SK-N-SH (cell line): ENCODE measurements at regions not wholly inside any gene's neighbourhood (a gene's known extent, or its start where the extent isn't known, plus 50 kb on each side); places are given as distances from the start of the nearest gene placed in this dataset.

ENCODE experiments used
- CTCF ChIA-PET: fragments of 300-600, 350-600 bp; formaldehyde crosslinking; extraction: SDS; loops from one replicate; lab custom pipeline; 2021; lab: Yijun Ruan, JAX
- POLR2A ChIA-PET: fragments of 350-600 bp; sonication (Branson Sonifier 250); formaldehyde crosslinking; extraction: SDS; loops from one replicate; lab custom pipeline; 2020; ENCODE audit warnings: antibody characterized with exemption, inconsistent platforms; lab: Yijun Ruan, JAX
- DNase-seq: peaks from one replicate; pipeline ENCODE4 v3.0.0; 2012
- H2AFZ ChIP-seq: fragments of 200-600 bp; sonication (generic); 2 replicates; pipeline ENCODE4 v1.8.1; 2016; ENCODE audit warnings: antibody characterized with exemption, mild to moderate bottlenecking, low read depth
- H3F3A ChIP-seq: fragments of 200-600 bp; sonication (generic); replicated peaks from 2 replicates; pipeline ENCODE3; 2016; ENCODE audit warnings: antibody characterized with exemption, mild to moderate bottlenecking; ENCODE audit not compliant: insufficient read depth
- H3K27ac ChIP-seq, 2 experiments: fragments of 200-500 bp in 1 of 2; fragments of 200-600 bp in 1 of 2; sonication (Bioruptor generic) in 1 of 2; sonication (generic), shearing (Covaris generic) in 1 of 2; 2 replicates each; pipeline versions ENCODE4 v1.5.1 to v1.6.1; 2014 to 2016; ENCODE audit warnings: low read depth in 2 of 2, inconsistent platforms in 1 of 2, low read length in 1 of 2, mild to moderate bottlenecking in 1 of 2, mixed read lengths in 1 of 2
- H3K27me3 ChIP-seq: fragments of 200-600 bp; sonication (generic), shearing (Covaris generic); 2 replicates; pipeline ENCODE4 v1.6.1; 2016; ENCODE audit warnings: mixed run types; ENCODE audit not compliant: insufficient read depth
- H3K36me3 ChIP-seq, 2 experiments: fragments of 200-500 bp in 1 of 2; fragments of 200-600 bp in 1 of 2; sonication (Bioruptor generic) in 1 of 2; sonication (generic) in 1 of 2; replicated peaks in 1 of 2; 2 replicates each; pipeline versions ENCODE3 to v1.5.1; 2014 to 2016; ENCODE audit warnings: low read length in 1 of 2, mild to moderate bottlenecking in 1 of 2; ENCODE audit not compliant: insufficient read depth in 2 of 2, control insufficient read depth in 1 of 2
- H3K4me1 ChIP-seq, 2 experiments: fragments of 200-500 bp in 1 of 2; fragments of 200-600 bp in 1 of 2; sonication (Bioruptor generic) in 1 of 2; sonication (generic), shearing (Covaris generic) in 1 of 2; 2 replicates each; pipeline versions ENCODE4 v1.5.1 to v1.6.1; 2014 to 2016; ENCODE audit warnings: low read depth in 1 of 2, low read length in 1 of 2, mixed run types in 1 of 2; ENCODE audit not compliant: insufficient read depth in 2 of 2, control insufficient read depth in 1 of 2
- H3K4me2 ChIP-seq: fragments of 200-600 bp; sonication (generic), shearing (Covaris generic); 2 replicates; pipeline ENCODE4 v1.6.1; 2017; ENCODE audit warnings: mixed run types
- H3K4me3 ChIP-seq, 2 experiments: fragments of 200-500 bp in 1 of 2; fragments of 200-600 bp in 1 of 2; sonication (Bioruptor generic) in 1 of 2; sonication (generic), shearing (Covaris generic) in 1 of 2; 2 replicates each; pipeline versions ENCODE4 v1.5.1 to v1.8.1; 2014 to 2016; ENCODE audit warnings: low read depth in 2 of 2, inconsistent platforms in 1 of 2, low read length in 1 of 2, mild to moderate bottlenecking in 1 of 2, mixed read lengths in 1 of 2, moderate library complexity in 1 of 2
- H3K79me2 ChIP-seq: fragments of 200-600 bp; sonication (generic); 2 replicates; pipeline ENCODE4 v1.8.1; 2017; ENCODE audit warnings: mild to moderate bottlenecking; ENCODE audit not compliant: insufficient read depth
- H3K9ac ChIP-seq: fragments of 200-600 bp; sonication (generic); 2 replicates; pipeline ENCODE4 v1.6.1; 2017; ENCODE audit warnings: mixed run types
- H3K9me2 ChIP-seq: fragments of 200-600 bp; sonication (generic); 2 replicates; pipeline ENCODE4 v1.6.1; 2017; ENCODE audit warnings: mixed run types
- H3K9me3 ChIP-seq: fragments of 200-600 bp; sonication (generic); 2 replicates; pipeline ENCODE4 v1.6.1; 2017; ENCODE audit warnings: mixed run types, mild to moderate bottlenecking, moderate library complexity
- H4K20me1 ChIP-seq: fragments of 200-600 bp; sonication (generic); 2 replicates; pipeline ENCODE4 v1.6.1; 2017; ENCODE audit warnings: mild to moderate bottlenecking, mixed run types; ENCODE audit not compliant: insufficient read depth
- ELF1 ChIP-seq: IDR thresholded peaks from 2 replicates; pipeline ENCODE4 v1.4.0; 2012
- EP300 ChIP-seq, 2 experiments: IDR thresholded peaks; 2 replicates each; pipeline versions ENCODE4 v1.4.0 to v1.6.1; 2012; ENCODE audit warnings: borderline replicate concordance in 1 of 2, low read depth in 1 of 2, low read length in 1 of 2
- EZH2phosphoT487 ChIP-seq: fragments of 200-600 bp; sonication (generic); IDR thresholded peaks from 2 replicates; pipeline ENCODE4 v1.6.1; 2017; ENCODE audit warnings: low read depth, mixed run types, mild to moderate bottlenecking, antibody characterized with exemption, moderate library complexity, borderline replicate concordance
- FOXJ3 ChIP-seq: sonication (generic); formaldehyde crosslinking; IDR thresholded peaks from 2 replicates; pipeline ENCODE4 v1.5.1; 2020; ENCODE audit warnings: mild to moderate bottlenecking, missing genetic modification reagents
- FOXM1 ChIP-seq: IDR thresholded peaks from 2 replicates; pipeline ENCODE4 v1.4.0; 2012; ENCODE audit warnings: low read depth, mild to moderate bottlenecking
- GATA2 ChIP-seq: sonication (generic); formaldehyde crosslinking; IDR thresholded peaks from 2 replicates; pipeline ENCODE4 v1.5.0; 2020; ENCODE audit warnings: mild to moderate bottlenecking, missing genetic modification reagents
- MAX ChIP-seq: IDR thresholded peaks from 2 replicates; pipeline ENCODE4 v1.4.0; 2012; ENCODE audit warnings: low read depth
- MXI1 ChIP-seq: IDR thresholded peaks from 2 replicates; pipeline ENCODE4 v1.6.1; 2012; ENCODE audit warnings: mild to moderate bottlenecking, low read depth, low read length, improper control_type of control experiment
- NFIC ChIP-seq: IDR thresholded peaks from 2 replicates; pipeline ENCODE4 v1.4.0; 2012; ENCODE audit warnings: borderline replicate concordance
- POLR2AphosphoS5 ChIP-seq: IDR thresholded peaks from 2 replicates; pipeline ENCODE4 v1.6.1; 2012; ENCODE audit warnings: low read depth, low read length
- RAD21 ChIP-seq: IDR thresholded peaks from 2 replicates; pipeline ENCODE4 v1.6.1; 2012; ENCODE audit warnings: mild to moderate bottlenecking, low read length
- SMC3 ChIP-seq: IDR thresholded peaks from 2 replicates; pipeline ENCODE4 v1.6.1; 2012; ENCODE audit warnings: low read depth, low read length, improper control_type of control experiment
- ZBTB33 ChIP-seq: IDR thresholded peaks from 2 replicates; pipeline ENCODE4 v1.4.0; 2012; ENCODE audit warnings: low read depth, borderline replicate concordance
- WGBS: methylation state at CpG from one replicate; pipeline ENCODE4 v1.1.6; 2017; ENCODE audit warnings: low lambda C conversion rate; 5-methylcytosine and 5-hydroxymethylcytosine counted together
- TF ChIP-seq, protein P1 (sequence below): IDR thresholded peaks from 2 replicates; pipeline ENCODE4 v1.4.0; 2012; ENCODE audit warnings: low read depth, borderline replicate concordance
- TF ChIP-seq, protein P2 (sequence below): fragments of 200-600 bp; sonication (generic); IDR thresholded peaks from 2 replicates; pipeline ENCODE4 v1.6.1; 2017; ENCODE audit warnings: antibody characterized with exemption, mild to moderate bottlenecking, moderate library complexity

DNA sequence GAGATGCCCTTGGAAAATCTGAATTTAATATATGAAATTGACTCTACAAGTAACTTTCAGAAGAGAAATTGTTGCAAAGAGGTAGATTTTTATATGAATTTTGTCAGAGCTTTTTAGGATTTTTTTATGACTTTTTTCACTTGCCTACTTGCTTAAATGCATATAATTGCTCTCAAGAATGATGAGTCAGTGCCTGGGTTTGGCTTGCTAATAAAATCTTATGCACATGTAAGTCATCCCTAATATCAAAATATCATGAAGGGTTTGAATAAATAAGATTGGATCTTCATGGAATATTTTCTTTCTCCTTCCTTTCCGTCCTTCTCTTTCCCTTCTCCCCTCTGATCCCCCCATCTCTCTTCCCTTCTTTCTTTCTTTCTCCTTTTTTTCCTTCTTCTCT lies 354.1 kb downstream of the TXNL1 start:
- CTCF ChIA-PET, result no interaction called here
- TF ChIP-seq NFIC (no peak), RAD21 (no peak), FOXM1 (no peak), GATA2 (no peak), SMC3 (no peak), FOXJ3 (no peak), MXI1 (no peak), EP300 (IDR thresholded peaks at IDR 0.05; ENCODE audit: borderline replicate concordance in 1 of 2, low read depth in 1 of 2, low read length in 1 of 2) (no peak), POLR2AphosphoS5 (no peak), EZH2phosphoT487 (no peak), MAX (no peak)
- TF ChIP-seq, protein P1, sequence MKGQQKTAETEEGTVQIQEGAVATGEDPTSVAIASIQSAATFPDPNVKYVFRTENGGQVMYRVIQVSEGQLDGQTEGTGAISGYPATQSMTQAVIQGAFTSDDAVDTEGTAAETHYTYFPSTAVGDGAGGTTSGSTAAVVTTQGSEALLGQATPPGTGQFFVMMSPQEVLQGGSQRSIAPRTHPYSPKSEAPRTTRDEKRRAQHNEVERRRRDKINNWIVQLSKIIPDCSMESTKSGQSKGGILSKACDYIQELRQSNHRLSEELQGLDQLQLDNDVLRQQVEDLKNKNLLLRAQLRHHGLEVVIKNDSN, result no peak
- TF ChIP-seq, protein P2, sequence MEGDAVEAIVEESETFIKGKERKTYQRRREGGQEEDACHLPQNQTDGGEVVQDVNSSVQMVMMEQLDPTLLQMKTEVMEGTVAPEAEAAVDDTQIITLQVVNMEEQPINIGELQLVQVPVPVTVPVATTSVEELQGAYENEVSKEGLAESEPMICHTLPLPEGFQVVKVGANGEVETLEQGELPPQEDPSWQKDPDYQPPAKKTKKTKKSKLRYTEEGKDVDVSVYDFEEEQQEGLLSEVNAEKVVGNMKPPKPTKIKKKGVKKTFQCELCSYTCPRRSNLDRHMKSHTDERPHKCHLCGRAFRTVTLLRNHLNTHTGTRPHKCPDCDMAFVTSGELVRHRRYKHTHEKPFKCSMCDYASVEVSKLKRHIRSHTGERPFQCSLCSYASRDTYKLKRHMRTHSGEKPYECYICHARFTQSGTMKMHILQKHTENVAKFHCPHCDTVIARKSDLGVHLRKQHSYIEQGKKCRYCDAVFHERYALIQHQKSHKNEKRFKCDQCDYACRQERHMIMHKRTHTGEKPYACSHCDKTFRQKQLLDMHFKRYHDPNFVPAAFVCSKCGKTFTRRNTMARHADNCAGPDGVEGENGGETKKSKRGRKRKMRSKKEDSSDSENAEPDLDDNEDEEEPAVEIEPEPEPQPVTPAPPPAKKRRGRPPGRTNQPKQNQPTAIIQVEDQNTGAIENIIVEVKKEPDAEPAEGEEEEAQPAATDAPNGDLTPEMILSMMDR, result no peak
- TF ChIP-seq, all 33 proteins: peak for 0
- no peaks in the 10 kb centered on the region for H3K9me2 ChIP-seq
- no peak overlapping the region for H3K9ac ChIP-seq
- no peaks in the 10 kb centered on the region for H3K27me3 ChIP-seq
- POLR2A ChIA-PET, result no interaction called here
- H3K36me3 ChIP-seq, result no peaks in the 10 kb centered on the region
- H2AFZ ChIP-seq, result no peak overlapping the region
- no peak overlapping the region for H3K4me3 ChIP-seq
- no peaks in the 10 kb centered on the region for H3K79me2 ChIP-seq
- 54% methylated on average over 1 of the region's 1 CpG for WGBS
- DNase-seq, result no peak
- no peaks in the 10 kb centered on the region for H4K20me1 ChIP-seq
- H3F3A ChIP-seq, result no peaks in the 10 kb centered on the region
- H3K4me1 ChIP-seq, result 0 out of 4 replicates have a peak, but pooled peaks cover 0 to 7% of the 10 kb centered on the region in 2 experiments
- H3K9me3 ChIP-seq, result no peaks in the 10 kb centered on the region
- H3K4me2 ChIP-seq, result no peak overlapping the region
- H3K27ac ChIP-seq, result no peak overlapping the region

GRCh38 chr18:56283316-56283715 lies 355.1 kb downstream of the TXNL1 start:
- no peaks in the 10 kb centered on the region for H3K79me2 ChIP-seq
- CTCF ChIA-PET, result no interaction called here

More at GRCh38 chr18:56283316-56283715, 355.1 kb downstream of the TXNL1 start:
- no peak overlapping the region for H3K27ac ChIP-seq
- 0 out of 4 replicates have a peak, but pooled peaks cover 0 to 7% of the 10 kb centered on the region in 2 experiments for H3K4me1 ChIP-seq
- H3K9me2 ChIP-seq, result no peaks in the 10 kb centered on the region
- H3K4me2 ChIP-seq, result no peak overlapping the region
- H3K27me3 ChIP-seq, result no peaks in the 10 kb centered on the region
- no peaks in the 10 kb centered on the region for H3F3A ChIP-seq
- H3K9me3 ChIP-seq, result no peaks in the 10 kb centered on the region
- no peak overlapping the region for H3K9ac ChIP-seq
- DNase-seq, result no peak
- H3K4me3 ChIP-seq, result no peak overlapping the region
- no peak for TF ChIP-seq ZBTB33
- no peak for TF ChIP-seq ELF1
- TF ChIP-seq, protein P1, result no peak
- TF ChIP-seq RAD21, result no peak
- POLR2A ChIA-PET, result no interaction called here
- no peaks in the 10 kb centered on the region for H3K36me3 ChIP-seq
- no peak overlapping the region for H2AFZ ChIP-seq
- no peaks in the 10 kb centered on the region for H4K20me1 ChIP-seq
